Right lobe of liver (tissue), 6 donors: ENCODE measurements at regions not wholly inside any gene's neighbourhood (a gene's known extent, or its start where the extent isn't known, plus 50 kb on each side); places are given as distances from the start of the nearest gene placed in this dataset.
"Not testable (repeated sequence)": the region's sequence is repeated elsewhere in the genome, so short reads cannot be mapped to it uniquely, and the experiment has no call there.

Experiments used
- ATAC-seq, 4 donors: fragments of 200-7000 bp; cut with Tn5 transposase; one replicate each; pipeline ENCODE4 v1.9.1; 2020; ENCODE audit warnings: mild to moderate bottlenecking in 4 of 4, moderate library complexity in 4 of 4
- DNase-seq, 3 donors: peaks; one replicate each; pipeline ENCODE4 v3.0.0-alpha.2; 2020
- H3K27ac ChIP-seq, 3 donors: fragments of 200-600 bp; one replicate each; pipeline ENCODE4 v1.8.0; 2022
- H3K27me3 ChIP-seq, 2 donors: fragments of 200-600 bp; one replicate each; pipeline ENCODE4 v1.8.0; 2022
- H3K36me3 ChIP-seq, 4 donors: fragments of 200-600 bp; sonication (generic) in 1 of 4; one replicate each; pipeline versions ENCODE4 v1.5.1 to v1.8.0; 2017 to 2022; ENCODE audit warnings: control low read depth in 1 of 4
- H3K4me1 ChIP-seq, 4 donors: fragments of 200-600 bp; sonication (generic) in 1 of 4; one replicate each; pipeline versions ENCODE4 v1.5.1 to v1.8.0; 2017 to 2022; ENCODE audit warnings: control low read depth in 1 of 4
- H3K4me3 ChIP-seq, 3 donors: fragments of 200-600 bp; one replicate each; pipeline ENCODE4 v1.8.0; 2022
- H3K9me3 ChIP-seq, 4 donors: fragments of 200-600 bp; sonication (generic) in 1 of 4; one replicate each; pipeline versions ENCODE4 v1.5.1 to v1.8.0; 2017 to 2022; ENCODE audit warnings: control low read depth in 1 of 4
- POLR2A ChIP-seq: fragments of 450-650 bp; IDR thresholded peaks from one replicate; pipeline ENCODE4 v1.6.1; 2017; ENCODE audit warnings: antibody characterized with exemption, mild to moderate bottlenecking
- WGBS: methylation state at CpG from one replicate; pipeline ENCODE4 v1.1.6; 2018; ENCODE audit warnings: low coverage, low lambda C conversion rate; ENCODE audit not compliant: insufficient coverage; ENCODE audit errors: missing lambda C conversion rate; 5-methylcytosine and 5-hydroxymethylcytosine counted together
- intact Hi-C, 2 donors: fragments of 100-400 bp; cut with DNase I; formaldehyde crosslinking; loops; one replicate each; pipeline versions ENCODE4 v1.11.2 to v1.14.1; 2022
- TF ChIP-seq, protein P1 (sequence below), 4 donors: fragments of 200-600 bp in 3 of 4; fragments of 450-650 bp in 1 of 4; IDR thresholded peaks; one replicate each; pipeline versions ENCODE4 v1.5.1 to v1.8.0; 2016 to 2022; ENCODE audit warnings: antibody characterized with exemption in 4 of 4, mild to moderate bottlenecking in 2 of 4
- donor health status: DM: no; HTN: yes; CAD: no.
- donor health status: DM: no; HTN: no; CAD: no.
- donor health status: DM: no; HTN: no; CAD: no.
- donor health status: DM: no; HTN: yes; CAD: no.
- donor health status: DM: no; HTN: yes; CAD: no.

DNA sequence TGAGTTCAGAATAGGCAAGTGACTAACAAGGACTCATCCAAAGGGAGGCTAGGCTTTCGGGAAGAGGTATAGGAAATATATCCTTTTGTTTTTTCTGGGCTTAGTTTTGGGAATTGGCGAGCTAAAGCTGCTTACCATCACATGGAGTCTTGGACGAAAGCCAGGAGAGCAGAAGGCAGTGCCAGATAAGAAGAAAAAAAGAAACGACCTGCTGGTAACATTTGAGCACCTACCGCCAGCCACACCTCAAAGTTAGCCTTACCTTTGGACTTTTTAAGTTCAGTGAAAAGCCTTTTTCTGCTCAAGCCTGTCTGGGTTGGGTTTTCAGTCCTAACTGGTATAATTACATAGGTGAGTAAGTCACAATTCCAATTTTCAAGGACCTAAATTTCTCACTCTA is 85.1 kb upstream of the LCORL start:
- TF ChIP-seq POLR2A: no peak
- TF ChIP-seq, protein P1, sequence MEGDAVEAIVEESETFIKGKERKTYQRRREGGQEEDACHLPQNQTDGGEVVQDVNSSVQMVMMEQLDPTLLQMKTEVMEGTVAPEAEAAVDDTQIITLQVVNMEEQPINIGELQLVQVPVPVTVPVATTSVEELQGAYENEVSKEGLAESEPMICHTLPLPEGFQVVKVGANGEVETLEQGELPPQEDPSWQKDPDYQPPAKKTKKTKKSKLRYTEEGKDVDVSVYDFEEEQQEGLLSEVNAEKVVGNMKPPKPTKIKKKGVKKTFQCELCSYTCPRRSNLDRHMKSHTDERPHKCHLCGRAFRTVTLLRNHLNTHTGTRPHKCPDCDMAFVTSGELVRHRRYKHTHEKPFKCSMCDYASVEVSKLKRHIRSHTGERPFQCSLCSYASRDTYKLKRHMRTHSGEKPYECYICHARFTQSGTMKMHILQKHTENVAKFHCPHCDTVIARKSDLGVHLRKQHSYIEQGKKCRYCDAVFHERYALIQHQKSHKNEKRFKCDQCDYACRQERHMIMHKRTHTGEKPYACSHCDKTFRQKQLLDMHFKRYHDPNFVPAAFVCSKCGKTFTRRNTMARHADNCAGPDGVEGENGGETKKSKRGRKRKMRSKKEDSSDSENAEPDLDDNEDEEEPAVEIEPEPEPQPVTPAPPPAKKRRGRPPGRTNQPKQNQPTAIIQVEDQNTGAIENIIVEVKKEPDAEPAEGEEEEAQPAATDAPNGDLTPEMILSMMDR (IDR thresholded peaks at IDR 0.05): no peak
- intact Hi-C loops: no loop called here
- no peak for DNase-seq
- no peak overlapping the region for H3K4me3 ChIP-seq
- 34% methylated on average over 5 of the region's 5 CpGs for WGBS
- H3K9me3 ChIP-seq: no peaks in the 10 kb centered on the region
- H3K27ac ChIP-seq: no peak overlapping the region
- H3K4me1 ChIP-seq: no peaks in the 10 kb centered on the region
- no peak for ATAC-seq
- H3K27me3 ChIP-seq: no peaks in the 10 kb centered on the region
- H3K36me3 ChIP-seq: no peaks in the 10 kb centered on the region

DNA sequence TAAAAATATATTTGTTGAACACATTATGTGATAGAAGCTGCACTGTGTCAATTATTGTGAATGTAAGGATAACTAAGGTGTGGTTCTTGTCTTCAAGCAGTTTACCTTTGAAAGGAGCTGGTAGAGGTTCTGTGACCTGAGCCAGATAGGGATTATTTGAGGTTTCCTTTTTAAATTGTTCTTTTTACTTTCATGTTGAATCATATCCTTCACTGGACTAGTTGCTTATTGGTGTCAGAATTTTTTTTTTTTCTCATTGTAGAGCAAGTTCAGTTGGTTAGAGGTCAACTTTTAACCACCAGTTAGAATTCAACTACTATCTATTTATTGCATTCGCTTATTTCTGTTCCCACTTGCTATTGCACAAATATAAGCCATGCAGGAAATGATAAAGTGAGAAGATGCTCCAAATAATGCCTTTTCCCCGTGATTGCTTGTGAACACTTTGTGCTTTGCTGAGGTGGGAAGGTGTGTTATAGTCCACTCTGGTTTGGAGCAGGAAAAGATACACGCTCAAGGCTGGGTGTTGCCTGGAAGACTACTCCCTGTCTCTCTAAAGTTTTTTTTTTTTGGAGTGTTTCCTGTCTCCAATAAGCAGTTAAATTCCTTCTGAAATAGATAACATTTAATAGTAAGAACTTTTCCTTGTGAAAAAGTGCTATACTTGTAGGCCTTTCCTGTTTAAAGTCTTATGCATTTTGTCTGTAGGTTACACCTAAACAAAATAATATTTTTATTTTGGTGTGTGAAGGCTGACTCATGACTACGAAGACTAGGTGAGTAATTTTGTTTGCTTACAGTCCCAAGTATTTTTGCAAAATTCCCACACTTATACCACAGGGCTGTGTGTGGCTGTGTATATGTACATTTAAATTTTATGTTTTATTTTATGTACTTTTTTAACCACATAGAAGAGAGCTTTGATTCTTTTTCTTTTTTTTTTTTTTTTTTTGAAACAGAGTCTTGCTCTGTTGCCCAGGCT is 83.8 kb upstream of the LCORL start:
- Histone ChIP-seq H3K4me3 (no peak overlapping the region), H3K9me3 (no peaks in the 10 kb centered on the region), H3K4me1 (no peaks in the 10 kb centered on the region), H3K36me3 (no peaks in the 10 kb centered on the region), H3K27me3 (no peaks in the 10 kb centered on the region), H3K27ac (no peak overlapping the region)
- 50% methylated on average over 4 of the region's 4 CpGs for WGBS
- ATAC-seq (no peak), DNase-seq (no peak)
- TF ChIP-seq POLR2A: no peak
- TF ChIP-seq, protein P1 (IDR thresholded peaks at IDR 0.05): no peak
- intact Hi-C loops: no loop called here

DNA sequence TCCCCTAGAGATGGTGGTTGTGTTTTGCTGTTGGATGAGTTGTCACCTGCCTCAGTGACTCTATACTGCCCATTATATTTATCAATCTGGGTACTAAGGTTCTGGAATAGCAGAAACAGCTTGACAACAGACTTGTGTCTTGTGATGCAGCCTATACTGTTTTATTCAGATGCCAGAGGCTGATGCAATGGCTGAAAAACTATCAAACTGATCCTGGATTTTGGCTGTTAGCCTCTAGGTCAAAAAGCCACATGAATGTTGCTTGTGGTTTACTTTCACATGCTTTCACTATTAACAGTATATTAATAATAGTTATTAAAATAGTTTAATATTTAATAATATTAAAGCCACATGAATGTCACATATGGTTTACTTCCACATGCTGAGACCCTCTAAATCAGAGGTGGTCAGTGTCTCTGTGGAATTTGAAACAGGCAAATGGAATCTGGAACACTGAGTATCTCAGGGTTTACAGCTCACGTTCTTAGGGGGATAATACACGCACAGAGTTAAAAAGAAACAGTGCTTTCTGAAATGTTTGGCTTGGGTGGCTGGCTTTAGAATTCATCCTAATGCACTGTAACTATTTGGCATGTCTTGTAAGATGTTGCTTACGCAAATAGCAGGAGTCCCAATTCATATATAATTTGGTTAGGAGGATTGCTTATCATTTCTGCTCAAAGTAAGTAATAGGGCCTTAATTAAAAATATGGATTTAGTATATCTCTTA is 82.5 kb upstream of the LCORL start:
- WGBS: 47% methylated on average over 3 of the region's 3 CpGs
- no peaks in the 10 kb centered on the region for H3K27me3 ChIP-seq
- ATAC-seq (no peak), DNase-seq (no peak)
- TF ChIP-seq POLR2A: no peak
- TF ChIP-seq, protein P1 (IDR thresholded peaks at IDR 0.05): no peak
- intact Hi-C loops: no loop called here
- H3K4me3 ChIP-seq: no peak overlapping the region
- no peak overlapping the region for H3K27ac ChIP-seq
- no peaks in the 10 kb centered on the region for H3K36me3 ChIP-seq
- H3K9me3 ChIP-seq: no peaks in the 10 kb centered on the region
- H3K4me1 ChIP-seq: no peaks in the 10 kb centered on the region

DNA sequence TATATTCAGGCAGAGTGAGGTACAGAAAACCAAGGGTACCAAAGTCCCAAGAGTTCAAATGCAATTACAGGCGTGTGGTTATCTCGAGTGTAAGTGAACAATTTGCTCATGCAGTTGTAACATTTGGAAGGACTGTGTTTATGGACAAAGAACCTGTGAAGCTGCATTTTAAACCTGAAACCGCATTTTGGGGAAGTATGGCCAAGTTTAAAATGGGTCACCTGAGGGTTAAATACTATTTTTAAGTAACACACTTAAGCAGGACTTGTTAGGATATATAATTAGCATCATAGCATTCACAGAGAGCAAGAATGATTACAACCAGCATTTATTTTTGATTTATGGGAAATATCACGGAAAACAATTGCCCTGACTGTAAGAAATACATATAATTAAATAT is 79.1 kb upstream of the LCORL start:
- ATAC-seq: no peak
- TF ChIP-seq, protein P1 (IDR thresholded peaks at IDR 0.05): no peak
- TF ChIP-seq POLR2A: no peak
- Histone ChIP-seq H3K36me3 (no peaks in the 10 kb centered on the region), H3K27me3 (no peaks in the 10 kb centered on the region), H3K4me3 (no peak overlapping the region), H3K9me3 (no peaks in the 10 kb centered on the region), H3K4me1 (no peaks in the 10 kb centered on the region), H3K27ac (no peak overlapping the region)
- no peak for DNase-seq
- intact Hi-C loops: no loop called here
- WGBS: 47% methylated on average over 4 of the region's 4 CpGs

DNA sequence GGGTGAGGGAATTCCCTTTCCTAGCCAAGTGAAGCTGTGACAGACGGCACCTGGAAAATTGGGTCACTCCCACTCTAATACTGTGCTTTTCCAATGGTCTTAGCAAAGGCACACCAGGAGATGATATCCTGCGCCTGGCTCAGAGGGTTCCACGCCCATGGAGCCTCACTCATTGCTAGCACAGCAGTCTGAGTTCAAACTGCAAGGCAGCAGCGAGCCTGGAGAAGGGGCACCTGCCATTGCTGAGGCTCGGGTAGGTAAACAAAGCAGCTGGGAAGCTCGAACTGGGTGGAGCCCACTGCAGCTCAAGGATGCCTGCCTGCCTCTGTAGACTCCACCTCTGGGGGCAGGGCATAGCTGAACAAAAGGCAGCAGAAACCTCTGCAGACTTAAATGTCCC is 68.9 kb upstream of the LCORL start:
- ATAC-seq, H3K4me3 ChIP-seq, intact Hi-C loops, H3K27ac ChIP-seq, H3K4me1 ChIP-seq, H3K9me3 ChIP-seq, DNase-seq, H3K27me3 ChIP-seq, H3K36me3 ChIP-seq: not testable (repeated sequence)
- WGBS: 17% methylated on average over 1 of the region's 6 CpGs
